ENCODE measurements at regions not wholly inside any gene's neighbourhood (a gene's known extent, or its start where the extent isn't known, plus 50 kb on each side); places are given as distances from the start of the nearest gene placed in this dataset.

DNA sequence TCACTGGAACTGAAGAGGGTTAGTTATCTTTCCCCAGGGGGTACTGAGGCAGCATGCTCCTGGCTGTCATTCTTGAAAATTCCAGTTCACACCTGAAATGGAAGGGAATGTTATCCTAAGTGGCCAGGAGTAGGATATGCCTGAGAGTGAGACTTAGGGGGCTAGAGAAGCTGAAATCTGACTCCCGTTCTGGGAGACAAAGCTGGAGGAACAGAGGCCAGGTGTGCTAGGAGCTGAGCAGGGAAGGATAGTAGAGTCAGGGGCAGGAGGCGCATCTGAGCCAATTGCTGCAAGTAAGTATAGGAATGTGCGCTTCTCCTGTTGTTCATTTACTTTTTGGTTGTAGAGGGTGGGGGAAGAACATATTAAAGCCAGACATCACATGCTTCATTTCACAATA lies 58.1 kb upstream of the KIAA1217 start:
- FAIRE-seq = no peak

DNA sequence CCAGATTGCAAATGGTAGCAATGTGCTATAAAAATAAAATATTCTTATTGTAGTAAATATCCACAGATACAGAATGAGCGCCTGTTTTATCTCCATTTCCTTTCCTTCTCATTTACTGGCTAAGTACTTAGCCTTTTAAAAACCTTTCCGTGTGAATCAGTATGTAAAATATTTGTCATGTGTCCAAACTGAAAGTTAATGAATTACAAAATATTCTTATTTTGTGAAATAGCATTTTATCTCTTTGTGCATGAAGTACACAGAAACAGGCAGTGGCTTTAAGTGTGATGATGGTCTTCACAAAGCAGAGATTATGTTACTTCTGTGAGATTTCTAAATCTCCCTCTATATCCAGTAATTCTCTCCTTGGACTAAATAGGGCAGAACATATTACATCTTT lies 56.7 kb upstream of the KIAA1217 start:
- no peak for FAIRE-seq

DNA sequence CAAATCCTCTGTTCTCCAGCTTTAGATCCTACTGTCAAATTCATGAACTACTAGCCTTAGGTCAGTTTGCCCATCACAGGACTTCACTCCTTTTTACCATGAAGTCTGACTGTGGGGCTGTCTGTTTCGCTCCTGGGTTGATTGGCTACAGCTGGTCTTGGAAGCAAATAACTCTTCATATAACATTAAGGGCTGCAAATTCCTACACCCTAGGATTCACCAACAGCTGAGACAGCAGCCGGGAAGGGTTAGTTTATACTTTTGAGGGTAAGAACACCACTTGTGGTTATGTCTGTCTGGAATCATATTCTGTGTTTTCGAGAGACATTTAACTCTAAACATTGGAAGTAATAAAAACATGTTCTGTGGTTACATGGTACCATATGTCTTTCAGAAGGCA lies 55.9 kb upstream of the KIAA1217 start:
- no peak for FAIRE-seq

DNA sequence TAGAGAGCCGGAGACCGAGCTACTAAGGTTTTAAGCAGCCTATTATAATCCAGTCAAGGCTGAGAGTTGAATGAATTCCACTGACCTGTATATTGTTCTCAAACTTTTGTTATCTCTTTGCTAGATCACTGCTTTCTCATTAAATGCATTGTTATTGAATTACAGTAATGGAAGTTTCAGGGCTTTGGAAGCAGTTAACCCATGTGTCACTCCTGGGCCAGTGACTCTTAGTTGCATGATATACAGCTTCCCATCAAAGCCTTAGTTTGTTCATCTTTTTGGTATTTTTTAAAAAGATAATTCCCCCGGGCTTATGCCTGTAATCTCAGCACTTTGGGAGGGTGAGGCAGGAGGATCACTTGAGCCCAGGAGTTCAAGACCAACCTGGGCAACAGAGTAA lies 55.4 kb upstream of the KIAA1217 start:
- no peak for FAIRE-seq

GRCh38 chr10:24156686-24157085 lies 52.3 kb upstream of the KIAA1217 start:
- no peak for FAIRE-seq

- no peak for FAIRE-seq
Observed at GRCh38 chr10:24157567-24157966, 51.4 kb upstream of the KIAA1217 start.
